T-helper 2 cell treated with Interferon-gamma antibody and Interleukin-4, amounts not matched to agents 100 ng/mL and 5 ng/mL, for 36 hours (primary cell): ENCODE measurements at regions not wholly inside any gene's neighbourhood (a gene's known extent, or its start where the extent isn't known, plus 50 kb on each side); places are given as distances from the start of the nearest gene placed in this dataset.
"Not testable (repeated sequence)": the region's sequence is repeated elsewhere in the genome, so short reads cannot be mapped to it uniquely, and the experiment has no call there.

ENCODE experiments used
- intact Hi-C: fragments of 100-400 bp; cut with micrococcal nuclease; formaldehyde crosslinking; loops from one replicate; pipeline ENCODE4 v1.15.1; 2023

DNA sequence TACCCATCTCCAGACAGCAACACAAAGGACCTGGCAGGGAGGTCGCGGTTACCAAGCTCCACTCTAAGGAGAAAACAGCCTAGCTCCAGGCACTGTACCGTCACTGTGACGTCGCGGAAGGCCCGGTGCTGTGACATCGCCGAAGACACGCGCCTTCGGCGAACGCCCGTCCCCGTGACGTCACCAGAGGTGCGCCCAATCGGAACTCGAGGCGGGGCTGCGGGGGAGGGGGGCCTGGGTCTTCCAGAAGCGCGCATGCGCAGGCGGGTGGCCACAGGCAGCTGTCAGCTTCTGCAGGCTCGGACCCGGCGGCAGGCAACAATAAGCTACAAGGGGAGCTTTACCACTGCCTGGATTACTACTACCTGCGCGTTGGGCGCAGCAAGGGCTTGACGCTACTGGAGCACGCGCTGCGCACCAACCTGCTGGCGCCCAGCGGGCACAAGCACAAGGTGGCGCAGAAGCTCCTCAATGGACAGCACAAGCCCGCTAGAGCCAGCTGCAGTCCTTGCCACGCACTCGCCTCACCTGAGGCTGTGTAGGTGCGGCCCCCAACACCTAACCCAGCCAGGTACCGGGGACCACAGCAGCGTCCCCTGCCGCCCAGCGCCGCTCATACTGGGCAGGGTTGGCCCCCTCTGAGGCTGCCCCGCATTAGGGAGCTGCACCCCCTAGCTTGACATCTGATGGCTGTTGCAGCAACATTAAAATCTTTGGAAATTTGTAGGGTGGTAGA lies 208.4 kb downstream of the TPST1 start:
- intact Hi-C loops, result loop anchor here (1.0 to 10.0 kb wide), 4 partner anchors 80 to 581 kb away; partner anchors contain the start of genes RABGEF1, SBDS and TYW1

DNA sequence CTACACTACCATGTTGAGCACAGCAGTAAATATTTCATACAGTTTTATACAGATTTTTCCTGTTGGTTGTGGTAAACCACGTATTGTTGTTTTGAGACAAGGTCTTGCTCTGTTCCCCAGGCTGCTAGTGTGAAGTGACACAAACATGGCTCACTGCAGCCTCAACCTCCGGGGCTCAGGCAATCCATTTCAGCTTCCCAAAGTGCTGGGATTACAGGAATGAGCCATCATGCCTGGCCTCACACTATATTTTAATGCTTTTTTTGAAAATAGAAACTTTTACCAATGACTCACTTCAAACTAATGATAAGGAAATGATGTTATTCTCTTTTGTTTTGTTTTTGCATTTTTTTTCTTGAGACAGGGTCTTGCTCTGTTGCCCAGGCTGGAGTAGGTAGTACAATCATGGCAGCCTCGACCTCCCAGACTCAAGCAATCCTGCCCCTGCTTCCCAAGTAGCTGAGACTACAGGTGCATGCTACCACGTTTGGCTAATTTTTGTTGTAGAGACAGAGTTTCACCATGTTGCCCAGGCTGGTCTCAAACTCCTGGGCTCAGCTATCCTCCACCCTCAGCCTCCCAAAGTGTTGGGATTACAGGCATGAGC lies 210.6 kb downstream of the TPST1 start:
- intact Hi-C loops, result loop anchor here (10.0 kb wide), 1 partner anchor 579 kb away; the partner anchor contains the start of genes SBDS and TYW1

DNA sequence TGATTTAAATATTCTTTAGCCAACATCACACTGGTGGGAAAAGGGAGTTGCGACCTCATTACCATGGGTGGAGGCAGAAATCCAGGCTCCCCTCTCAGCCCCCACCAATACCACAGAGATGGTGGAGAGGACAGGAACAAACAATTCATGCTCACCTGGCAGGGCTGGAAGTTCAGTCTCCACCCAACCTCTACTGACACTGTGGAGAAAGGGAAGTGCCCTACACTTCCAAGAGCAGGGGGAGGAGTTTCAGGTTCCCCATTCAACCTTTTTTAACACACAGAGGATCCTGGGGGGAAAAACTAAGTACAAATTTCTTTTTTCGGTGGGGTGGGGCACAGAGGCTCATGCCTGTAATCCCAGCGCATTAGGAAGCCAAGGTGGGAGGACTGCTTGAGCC lies 210.1 kb upstream of the KCTD7 start:
- intact Hi-C loops, result loop anchor here (10.0 kb wide), 1 partner anchor 576 kb away; the partner anchor contains the start of genes SBDS and TYW1

DNA sequence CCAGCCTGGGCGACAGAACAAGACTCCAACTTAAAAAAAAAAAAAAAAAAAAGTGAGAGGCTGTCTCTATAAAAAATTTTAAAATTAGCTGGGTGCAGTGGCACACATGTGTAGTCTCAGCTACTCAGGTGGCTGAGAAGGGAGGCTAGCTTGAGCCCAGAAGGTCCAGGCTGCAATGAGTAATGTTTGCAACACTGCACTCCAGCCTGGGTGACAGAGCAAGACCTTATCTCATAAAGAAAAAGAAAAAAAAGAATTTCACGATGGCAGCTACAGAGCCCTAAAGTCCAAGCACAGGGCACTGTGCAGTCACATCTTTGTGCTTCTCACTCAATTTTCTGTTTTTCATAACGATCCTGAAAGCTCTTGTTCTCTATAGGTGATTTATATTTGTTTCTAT lies 209.5 kb upstream of the KCTD7 start:
- intact Hi-C loops, result loop anchor here (10.0 kb wide), 1 partner anchor 576 kb away; the partner anchor contains the start of genes SBDS and TYW1

DNA sequence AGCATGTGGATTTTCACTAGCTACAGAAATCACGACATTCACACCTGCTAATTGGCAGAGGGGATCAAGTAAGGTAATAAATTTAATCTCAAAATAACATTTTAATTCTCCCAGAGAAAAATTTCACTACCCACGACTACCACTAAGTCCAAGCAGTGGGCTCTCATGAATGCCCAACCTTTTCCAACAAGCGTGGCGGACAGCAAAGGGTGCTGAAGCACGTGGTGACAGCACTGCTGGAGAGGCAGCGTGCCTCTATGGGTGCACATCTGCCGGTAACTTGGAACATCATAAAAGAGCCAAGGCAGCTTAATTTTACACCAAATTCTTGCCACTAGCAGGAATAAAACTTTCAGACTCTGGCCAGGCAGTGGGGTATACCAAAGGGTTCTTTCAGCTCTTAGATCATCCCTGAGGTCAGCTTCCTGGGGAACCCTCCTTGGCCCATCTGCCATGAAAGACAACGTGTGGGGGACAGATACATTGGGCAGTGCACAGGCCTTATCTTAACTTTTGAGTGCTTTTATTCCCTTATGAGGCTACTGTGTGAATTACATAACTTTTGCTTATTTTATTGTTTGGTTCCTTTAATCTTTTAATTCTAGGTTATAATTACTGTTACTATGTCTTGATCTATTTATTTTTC lies 206.7 kb upstream of the KCTD7 start:
- intact Hi-C loops, result no loop called here

DNA sequence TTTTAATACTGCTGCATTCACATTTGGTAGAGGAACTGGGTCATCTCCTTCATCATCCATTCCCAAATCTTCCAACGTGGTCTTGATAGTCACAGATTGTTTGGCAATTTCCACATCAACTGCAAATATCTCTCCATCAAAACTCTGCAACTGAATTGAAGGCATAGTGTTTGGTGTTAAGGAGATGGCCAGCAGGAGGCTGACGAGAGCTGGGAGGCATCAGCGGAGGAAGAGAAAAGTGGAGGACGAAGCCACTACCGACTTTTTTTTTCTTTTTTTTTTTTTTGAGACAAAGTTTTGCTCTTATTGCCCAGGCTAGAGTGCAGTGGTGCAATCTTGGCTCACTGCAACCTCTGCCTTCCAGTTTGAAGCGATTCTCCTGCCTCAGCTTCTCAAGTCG lies 205.0 kb upstream of the KCTD7 start:
- intact Hi-C loops, result no loop called here

DNA sequence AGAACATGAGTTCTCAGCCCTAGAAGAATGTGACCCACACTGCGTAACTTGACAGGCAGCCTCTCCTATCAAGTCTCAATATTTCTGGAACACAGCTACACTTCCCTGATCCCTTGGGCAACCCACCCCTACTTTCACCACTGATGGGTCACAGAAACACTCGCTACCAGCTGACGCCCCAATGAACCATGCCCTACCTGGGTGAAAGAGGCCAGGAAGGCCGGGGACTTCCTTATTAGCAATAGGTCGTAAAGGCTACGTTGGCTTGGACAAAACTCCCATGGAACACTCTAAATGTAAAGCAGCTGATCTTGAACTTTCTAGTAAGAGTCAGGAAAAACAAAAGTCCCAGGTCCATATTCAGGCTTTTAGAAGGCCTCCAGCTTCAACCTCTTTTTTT lies 202.3 kb upstream of the KCTD7 start:
- intact Hi-C loops, result no loop called here

DNA sequence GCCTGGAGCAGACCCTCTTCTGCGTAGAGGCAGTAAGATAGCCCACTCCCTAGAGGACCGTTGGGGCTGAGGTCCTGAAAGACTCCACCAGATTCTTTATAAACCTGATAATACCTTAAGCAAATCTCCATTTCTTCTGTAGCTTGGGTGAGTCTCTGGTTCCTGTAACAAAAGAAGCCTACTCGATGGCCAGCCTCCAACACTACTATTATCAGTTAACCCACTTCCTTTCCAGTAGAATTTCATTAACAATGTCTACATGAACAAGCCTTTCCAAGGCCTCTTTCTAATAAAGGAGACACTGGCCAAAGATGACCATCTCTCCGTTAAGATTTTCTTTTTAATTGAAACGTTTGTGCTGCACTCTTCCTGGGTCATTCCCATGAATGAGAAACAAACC lies 201.7 kb upstream of the KCTD7 start:
- intact Hi-C loops, result no loop called here

DNA sequence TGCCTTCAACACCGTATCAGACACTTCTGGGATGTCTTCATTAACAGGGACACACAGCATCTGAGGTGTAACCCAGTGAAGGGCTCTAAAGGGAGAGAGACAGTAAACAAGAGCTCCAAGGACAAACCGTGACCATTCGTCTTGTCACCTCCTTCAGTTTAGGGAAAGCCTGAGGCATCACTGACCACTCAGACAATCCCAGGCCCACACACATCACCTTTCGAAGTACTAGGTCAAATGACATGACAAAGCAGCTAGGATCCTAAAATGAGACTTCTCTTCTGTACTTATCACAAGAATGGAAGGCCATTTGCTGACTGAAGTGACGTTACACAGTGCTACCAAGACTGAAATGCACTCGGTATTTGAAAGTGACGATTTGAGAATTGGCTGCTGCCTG lies 200.7 kb upstream of the KCTD7 start:
- intact Hi-C loops, result no loop called here

DNA sequence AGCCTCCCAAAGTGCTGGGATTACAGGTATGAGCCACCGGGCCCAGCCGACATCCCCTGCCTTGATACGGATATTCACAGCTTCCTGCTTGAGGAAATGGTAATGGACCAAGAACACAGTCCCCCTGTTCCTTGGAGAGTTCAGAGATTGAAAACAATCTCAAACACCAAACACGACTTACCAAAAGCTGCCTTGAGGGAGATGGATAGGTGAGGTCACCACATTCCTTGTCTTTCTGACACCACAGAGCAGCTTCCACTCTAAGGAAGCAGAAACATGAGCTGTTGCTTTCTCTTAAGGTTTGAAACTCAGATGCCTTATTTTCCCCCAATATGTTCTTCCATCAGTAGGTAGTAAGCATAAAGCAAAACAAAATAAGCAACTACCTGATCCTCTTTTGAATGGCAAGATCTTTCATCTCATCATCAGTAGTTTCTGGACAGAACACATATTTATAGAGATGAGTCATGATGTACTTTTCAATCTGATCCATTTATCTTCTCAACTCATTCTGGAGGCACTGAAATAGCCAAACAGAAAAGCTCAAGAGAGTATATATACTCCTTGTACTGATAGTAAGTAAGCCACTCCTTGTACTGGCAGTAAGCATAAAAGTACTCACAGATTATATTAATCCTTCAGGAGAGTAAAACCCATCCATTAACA lies 199.1 kb upstream of the KCTD7 start:
- intact Hi-C loops, result no loop called here

DNA sequence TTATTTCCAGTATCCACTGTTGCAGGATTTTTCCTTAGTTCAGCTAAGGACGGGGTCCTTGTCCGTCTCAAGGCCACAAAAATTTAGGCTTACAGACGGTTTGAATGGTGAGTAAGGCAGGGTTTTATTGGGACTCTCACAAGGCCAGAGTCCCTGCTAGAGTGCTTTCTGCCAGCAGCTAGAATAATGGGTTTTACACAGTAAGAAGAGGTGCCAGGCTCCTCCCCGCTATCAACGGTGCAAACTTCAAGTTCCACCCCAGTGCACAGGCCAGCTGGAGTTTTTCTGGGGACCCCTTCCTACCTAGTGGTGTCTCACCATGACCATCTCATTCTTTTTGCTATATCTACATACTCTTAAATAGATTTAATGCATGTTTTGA lies 198.5 kb upstream of the KCTD7 start:
- intact Hi-C loops, result no loop called here

DNA sequence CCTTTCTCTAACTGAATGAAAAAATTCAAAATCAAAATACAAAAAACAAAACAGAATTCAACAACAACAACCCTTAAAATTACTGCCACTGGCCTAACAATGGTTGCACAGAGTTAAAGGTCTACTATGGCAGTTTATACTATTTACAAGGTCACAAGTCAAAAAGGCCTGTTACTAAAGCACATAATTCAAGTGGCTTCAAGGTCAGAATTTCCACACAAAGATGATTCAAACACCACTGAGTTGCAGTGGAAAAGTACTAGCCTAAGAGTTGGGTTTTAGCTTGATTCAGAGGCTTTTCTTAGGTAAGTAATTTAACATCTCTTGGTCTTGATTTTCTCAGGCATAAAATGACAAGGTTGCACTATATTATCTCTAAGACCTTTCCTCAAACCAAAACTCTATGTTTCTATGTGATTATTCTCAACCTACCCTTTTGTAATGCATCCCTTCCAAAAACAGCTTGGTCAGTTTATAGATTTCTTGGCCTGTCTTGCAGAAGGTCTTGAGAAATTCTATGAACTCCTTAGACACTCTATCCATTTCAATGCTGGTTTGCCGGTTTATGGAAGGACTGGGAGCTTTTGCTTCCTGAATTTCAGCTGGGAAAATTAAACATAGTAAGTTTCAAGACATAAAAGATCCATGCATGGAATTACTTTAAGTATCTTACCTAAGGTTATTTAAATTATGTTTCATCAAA lies 189.8 kb upstream of the KCTD7 start:
- intact Hi-C loops, result not testable (repeated sequence)

DNA sequence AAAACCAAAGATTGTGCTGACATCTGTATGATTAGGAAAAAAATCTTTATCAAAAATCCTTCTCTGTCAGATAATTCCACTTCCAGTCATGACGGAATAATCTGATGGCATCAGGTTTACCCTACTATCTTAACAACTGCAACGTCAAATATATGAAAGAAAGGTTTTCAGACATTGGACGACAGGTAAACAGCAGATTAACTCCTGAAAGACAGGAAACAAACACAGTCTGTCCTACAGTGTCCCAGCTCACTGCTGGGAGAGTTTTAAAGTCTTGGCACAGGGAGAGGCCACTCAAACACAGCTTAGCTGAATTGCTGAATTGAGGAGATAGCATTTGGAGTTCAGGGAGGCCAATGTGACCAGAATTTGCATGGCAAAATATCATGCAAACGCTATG lies 186.3 kb upstream of the KCTD7 start:
- intact Hi-C loops, result no loop called here

DNA sequence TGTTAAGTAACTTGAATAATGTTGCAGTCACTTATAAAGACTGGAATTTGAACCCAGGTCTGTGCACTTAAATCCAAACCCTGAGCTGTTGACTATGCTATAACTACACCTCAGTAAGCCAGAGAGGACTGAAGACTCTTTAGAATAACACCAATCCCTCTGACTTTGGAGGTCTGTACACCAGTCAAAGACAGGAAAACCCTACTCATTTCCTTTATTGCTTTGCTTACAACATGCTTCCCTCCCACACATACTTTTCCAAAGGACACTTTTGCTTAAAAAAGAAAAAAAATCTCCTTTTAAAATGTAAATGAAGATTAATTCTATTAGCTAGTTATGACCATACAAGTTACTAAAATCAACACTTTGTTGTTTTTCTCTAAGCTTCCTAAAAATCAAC lies 184.7 kb upstream of the KCTD7 start:
- intact Hi-C loops, result no loop called here

DNA sequence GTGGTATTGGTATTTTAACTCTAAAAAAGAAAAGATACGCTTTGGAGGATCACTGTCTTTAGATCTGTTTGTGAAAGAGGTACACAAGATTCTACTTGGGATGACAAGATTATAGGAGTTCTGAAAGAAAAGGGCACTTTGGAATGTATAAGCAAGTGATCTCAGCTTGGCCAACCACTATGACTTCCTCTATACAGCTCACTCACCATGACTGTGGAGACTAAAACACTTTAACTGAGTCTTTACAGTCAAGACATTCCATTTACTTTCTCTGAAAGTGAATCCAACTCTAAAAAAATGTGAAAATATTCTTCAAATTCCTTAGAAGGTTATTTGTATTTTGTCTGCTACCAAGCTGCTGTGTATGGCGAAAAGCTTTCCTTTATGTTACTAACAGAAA lies 181.7 kb upstream of the KCTD7 start:
- intact Hi-C loops, result not testable (repeated sequence)

DNA sequence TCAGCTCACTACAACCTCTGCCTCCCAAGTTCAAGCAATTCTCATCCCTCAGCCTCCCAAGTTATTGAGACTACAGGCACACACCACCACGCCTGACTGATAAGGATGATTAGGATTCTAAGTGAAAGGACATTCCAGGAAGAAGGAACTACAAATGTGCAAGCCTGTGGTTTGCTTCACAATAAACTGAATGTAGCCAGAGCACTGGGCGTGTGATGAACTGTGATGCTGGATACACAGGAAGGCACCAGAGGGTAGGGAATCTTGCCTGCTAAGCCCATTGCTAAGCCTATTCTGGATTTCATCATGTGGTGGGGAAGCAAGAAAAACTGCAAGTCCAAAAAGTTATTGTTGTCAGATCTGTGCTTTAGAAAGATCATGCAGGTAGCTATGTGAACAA lies 177.9 kb upstream of the KCTD7 start:
- intact Hi-C loops, result not testable (repeated sequence)

DNA sequence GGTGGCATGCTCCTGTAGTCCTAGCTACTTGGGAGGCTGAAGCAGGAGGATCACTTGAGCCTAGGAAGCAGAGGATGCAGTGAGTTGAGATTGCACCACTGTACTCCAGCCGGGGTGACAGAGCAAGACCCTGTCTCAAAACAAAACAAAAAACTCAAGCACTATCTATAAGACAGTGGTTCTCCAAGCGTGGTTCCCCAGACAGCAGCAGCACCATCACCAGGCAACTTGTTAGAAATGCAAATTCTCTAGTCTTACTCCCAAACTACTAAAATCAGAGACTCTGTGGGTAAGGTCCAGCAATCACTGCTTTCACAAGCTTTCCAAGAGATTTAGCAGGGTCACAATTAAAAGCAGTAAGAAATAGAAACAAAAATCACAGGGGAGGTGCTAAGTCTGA lies 177.0 kb upstream of the KCTD7 start:
- intact Hi-C loops, result not testable (repeated sequence)

DNA sequence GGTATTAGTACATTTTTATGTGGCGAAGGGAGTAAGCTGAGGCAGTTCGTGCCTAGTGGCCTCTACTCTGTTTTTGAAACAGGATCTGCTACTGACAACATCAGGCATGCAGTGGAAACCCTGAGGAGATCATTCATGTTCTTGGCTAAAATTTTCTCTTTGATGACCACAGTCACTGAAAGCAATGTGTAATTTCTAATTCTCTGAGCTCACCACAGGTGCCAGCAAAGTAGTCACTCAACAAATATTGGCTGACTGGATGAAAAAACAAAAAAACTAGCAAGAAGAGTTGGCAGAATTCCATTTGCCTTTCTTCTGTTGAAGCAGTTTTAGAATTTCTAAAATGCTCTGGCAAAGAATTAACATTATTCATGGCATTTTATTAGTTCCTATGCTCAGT lies 176.5 kb upstream of the KCTD7 start:
- intact Hi-C loops, result no loop called here

DNA sequence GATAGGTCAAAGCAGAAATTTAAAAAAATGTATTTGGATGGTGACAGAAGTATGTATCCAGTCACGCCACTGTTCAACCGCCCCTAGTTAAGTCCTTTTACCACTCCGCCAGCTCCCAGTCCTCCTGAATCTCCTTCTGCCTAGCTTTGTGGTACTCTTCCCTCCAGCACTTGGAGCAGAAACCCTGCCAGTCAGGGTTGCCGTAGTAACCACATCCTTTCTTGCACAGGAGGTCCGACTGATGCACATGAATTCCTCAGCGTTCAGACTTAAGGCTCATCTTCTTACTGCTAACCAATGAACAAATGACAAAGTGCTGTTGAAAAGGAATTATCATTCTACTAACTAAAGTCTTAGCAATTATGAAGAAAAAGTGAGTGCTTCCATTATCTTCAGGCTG lies 175.3 kb upstream of the KCTD7 start:
- intact Hi-C loops, result no loop called here

DNA sequence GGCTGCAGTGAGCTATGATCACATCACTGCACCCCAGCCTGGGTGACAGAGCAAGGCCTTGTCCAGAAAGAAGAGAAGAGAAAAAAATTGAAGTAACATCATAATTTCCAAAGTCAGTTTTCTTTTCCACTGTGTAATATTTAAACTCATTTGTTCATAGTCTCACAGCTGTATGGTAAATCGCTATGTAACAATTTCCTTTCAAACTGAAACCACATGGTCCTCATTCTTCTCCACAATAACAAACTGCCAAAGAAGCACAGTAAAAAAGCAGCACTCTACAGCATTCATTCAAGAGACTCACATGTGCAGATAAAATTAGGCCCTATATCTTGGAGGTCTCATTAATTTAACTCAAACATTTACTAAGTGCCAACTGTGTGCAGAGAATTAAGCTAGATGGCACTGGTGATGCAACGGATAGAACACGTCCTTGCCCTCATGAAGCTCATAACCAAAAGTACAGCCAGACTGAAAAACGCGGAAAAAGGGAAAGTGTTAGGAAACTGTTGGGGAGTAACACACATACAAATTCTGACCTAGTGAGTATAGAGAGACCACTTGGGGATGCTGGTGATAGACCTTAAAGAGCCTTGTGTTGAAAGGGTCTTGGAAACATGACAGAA lies 174.0 kb upstream of the KCTD7 start:
- intact Hi-C loops, result no loop called here

DNA sequence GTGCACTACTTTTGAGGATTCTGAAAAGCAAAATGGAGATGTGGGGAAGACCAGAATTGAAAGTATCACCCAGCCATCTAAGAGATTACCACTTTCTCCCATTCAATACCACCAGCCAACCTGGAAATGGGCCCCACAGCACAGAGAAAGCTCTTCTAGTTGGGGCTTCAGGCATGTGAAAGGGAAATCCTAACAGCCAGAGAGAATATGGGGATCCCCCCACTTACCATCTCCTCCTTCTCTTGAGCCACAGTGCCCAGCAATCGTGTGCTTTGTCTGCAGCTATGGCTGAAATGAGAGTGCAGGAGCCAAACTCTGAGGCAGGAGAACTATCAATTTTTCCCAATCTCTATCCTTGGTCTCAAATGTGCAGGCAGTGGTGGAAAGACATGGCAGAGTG lies 173.2 kb upstream of the KCTD7 start:
- intact Hi-C loops, result not testable (repeated sequence)
